Trophoblast cell (in vitro differentiated cells and primary cell): ENCODE measurements at regions not wholly inside any gene's neighbourhood (a gene's known extent, or its start where the extent isn't known, plus 50 kb on each side); places are given as distances from the start of the nearest gene placed in this dataset.

Source experiments
- DNase-seq, 2 donors: peaks; one replicate each; pipeline ENCODE4 v3.0.0-alpha.2; 2016
- H2AFZ ChIP-seq: 2 replicates; pipeline ENCODE4 v1.6.1; 2013; ENCODE audit warnings: low read length, moderate library complexity, mild to moderate bottlenecking; ENCODE audit not compliant: insufficient read depth, poor library complexity
- H2AK5ac ChIP-seq: 2 replicates; pipeline ENCODE4 v1.6.1; 2013; ENCODE audit warnings: mild to moderate bottlenecking, low read length
- H2BK120ac ChIP-seq: 2 replicates; pipeline ENCODE4 v1.6.1; 2013; ENCODE audit warnings: low read length, mild to moderate bottlenecking, moderate library complexity; ENCODE audit not compliant: insufficient read depth, poor library complexity
- H2BK12ac ChIP-seq: 2 replicates; pipeline ENCODE4 v1.6.1; 2013; ENCODE audit warnings: mild to moderate bottlenecking, low read length, moderate library complexity
- H2BK5ac ChIP-seq: 2 replicates; pipeline ENCODE4 v1.6.1; 2013; ENCODE audit warnings: low read length, low read depth, moderate library complexity, mild to moderate bottlenecking; ENCODE audit not compliant: poor library complexity
- H3K14ac ChIP-seq: 2 replicates; pipeline ENCODE4 v1.6.1; 2013; ENCODE audit warnings: mild to moderate bottlenecking, low read length
- H3K18ac ChIP-seq: 2 replicates; pipeline ENCODE4 v1.6.1; 2013; ENCODE audit warnings: mild to moderate bottlenecking, low read length
- H3K23ac ChIP-seq: 2 replicates; pipeline ENCODE4 v1.6.1; 2013; ENCODE audit warnings: low read length
- H3K27ac ChIP-seq: 2 replicates; pipeline ENCODE4 v1.5.1; 2013; ENCODE audit warnings: low read depth, mild to moderate bottlenecking, inconsistent platforms, low read length, moderate library complexity
- H3K27me3 ChIP-seq: 2 replicates; pipeline ENCODE4 v1.6.1; 2013; ENCODE audit warnings: inconsistent platforms, mild to moderate bottlenecking, low read length, moderate library complexity; ENCODE audit not compliant: insufficient read depth
- H3K36me3 ChIP-seq, 2 experiments: 1 replicate in 1 of 2; 2 replicates in 1 of 2; pipeline ENCODE4 v1.6.1; 2013; ENCODE audit warnings: low read length in 2 of 2, mild to moderate bottlenecking in 2 of 2, moderate library complexity in 1 of 2; ENCODE audit not compliant: insufficient read depth in 2 of 2, control insufficient read depth in 1 of 2
- H3K4ac ChIP-seq: 2 replicates; pipeline ENCODE4 v1.6.1; 2013; ENCODE audit warnings: low read depth, mild to moderate bottlenecking, low read length, moderate library complexity
- H3K4me1 ChIP-seq, 2 experiments: 1 replicate in 1 of 2; 2 replicates in 1 of 2; pipeline ENCODE4 v1.6.1; 2013; ENCODE audit warnings: low read length in 2 of 2, mild to moderate bottlenecking in 2 of 2, moderate library complexity in 1 of 2; ENCODE audit not compliant: insufficient read depth in 2 of 2, control insufficient read depth in 1 of 2
- H3K4me2 ChIP-seq: 2 replicates; pipeline ENCODE4 v1.6.1; 2013; ENCODE audit warnings: inconsistent platforms, mild to moderate bottlenecking, low read length, moderate library complexity
- H3K4me3 ChIP-seq: 2 replicates; pipeline ENCODE4 v1.5.1; 2013; ENCODE audit warnings: mild to moderate bottlenecking, low read depth, low read length, inconsistent platforms
- H3K79me1 ChIP-seq: one replicate; pipeline ENCODE4 v1.6.1; 2013; ENCODE audit warnings: low read length
- H3K79me2 ChIP-seq: 2 replicates; pipeline ENCODE4 v1.6.1; 2013; ENCODE audit warnings: low read length, mild to moderate bottlenecking; ENCODE audit not compliant: control insufficient read depth, insufficient read depth, poor library complexity
- H3K9ac ChIP-seq: 2 replicates; pipeline ENCODE4 v1.6.1; 2013; ENCODE audit warnings: mild to moderate bottlenecking, low read length
- H3K9me3 ChIP-seq: 2 replicates; pipeline ENCODE4 v1.6.1; 2013; ENCODE audit warnings: low read depth, mild to moderate bottlenecking, control low read depth, inconsistent platforms, low read length; ENCODE audit not compliant: insufficient read depth
- H4K12ac ChIP-seq: 2 replicates; pipeline ENCODE4 v1.6.1; 2013; ENCODE audit warnings: low read depth, mild to moderate bottlenecking, low read length, moderate library complexity
- H4K8ac ChIP-seq: 2 replicates; pipeline ENCODE4 v1.6.1; 2013; ENCODE audit warnings: low read depth, mild to moderate bottlenecking, low read length, moderate library complexity
- H4K91ac ChIP-seq: one replicate; pipeline ENCODE4 v1.6.1; 2013; ENCODE audit warnings: low read depth, mild to moderate bottlenecking, low read length, moderate library complexity
- WGBS: extraction: QIAGEN DNeasy Blood & Tissue Kit; methylation state at CpG from one replicate; pipeline ENCODE4 v1.1.7; 2013; ENCODE audit warnings: missing lambda C conversion rate; ENCODE audit not compliant: insufficient read length, insufficient coverage; ENCODE audit errors: extremely low coverage; 5-methylcytosine and 5-hydroxymethylcytosine counted together

GRCh38 chr7:41893656-41894055 lies 190.8 kb upstream of the INHBA start:
- Histone ChIP-seq H3K9ac (no peak overlapping the region), H3K4me2 (no peak overlapping the region), H3K79me2 (no peaks in the 10 kb centered on the region), H2BK5ac (no peak overlapping the region), H3K27me3 (no peaks in the 10 kb centered on the region), H3K36me3 (no peaks in the 10 kb centered on the region), H2BK120ac (no peak overlapping the region), H3K18ac (no peak overlapping the region), H4K8ac (no peak overlapping the region), H3K23ac (no peak overlapping the region), H3K4me3 (no peak overlapping the region), H2BK12ac (no peak overlapping the region), H3K79me1 (no peaks in the 10 kb centered on the region), H4K91ac (no peak overlapping the region), H2AFZ (no peak overlapping the region), H4K12ac (no peak overlapping the region), H3K4ac (no peak overlapping the region), H2AK5ac (no peak overlapping the region), H3K4me1 (peaks cover 0 to 2% of the 10 kb centered on the region in 2 experiments), H3K9me3 (no peaks in the 10 kb centered on the region), H3K27ac (no peak overlapping the region), H3K14ac (no peak overlapping the region)
- no CpG with 5 or more reads among the region's 2 CpGs for WGBS
- DNase-seq, result no peak

- no peaks in the 10 kb centered on the region for H3K36me3 ChIP-seq
- no peaks in the 10 kb centered on the region for H3K9me3 ChIP-seq
- H2AK5ac ChIP-seq, result no peak overlapping the region
- H3K4me1 ChIP-seq, result peaks cover 0 to 2% of the 10 kb centered on the region in 2 experiments
- H2BK12ac ChIP-seq, result no peak overlapping the region
- no peaks in the 10 kb centered on the region for H3K27me3 ChIP-seq
- H4K8ac ChIP-seq, result no peak overlapping the region
- no peak overlapping the region for H3K9ac ChIP-seq
- no peak overlapping the region for H3K23ac ChIP-seq
- peak overlapping the region; percentile 25 for H2AFZ ChIP-seq
- H2BK120ac ChIP-seq, result no peak overlapping the region
- no peak overlapping the region for H2BK5ac ChIP-seq
- no peak overlapping the region for H3K4me2 ChIP-seq
- H3K4ac ChIP-seq, result no peak overlapping the region
- no peak overlapping the region for H4K12ac ChIP-seq
- H3K4me3 ChIP-seq, result no peak overlapping the region
- H4K91ac ChIP-seq, result no peak overlapping the region
- no peak for DNase-seq
- no peaks in the 10 kb centered on the region for H3K79me1 ChIP-seq
- no peak overlapping the region for H3K18ac ChIP-seq
- H3K14ac ChIP-seq, result no peak overlapping the region
- H3K79me2 ChIP-seq, result no peaks in the 10 kb centered on the region
- WGBS, result no CpG with 5 or more reads among the region's 2 CpGs
- no peak overlapping the region for H3K27ac ChIP-seq
These were observed 189.6 kb upstream of the INHBA start for GRCh38 chr7:41892356-41893100.

GRCh38 chr7:41891950-41892349 lies 189.1 kb upstream of the INHBA start:
- H3K23ac ChIP-seq, result no peak overlapping the region
- WGBS, result no CpG with 5 or more reads among the region's 8 CpGs
- no peak overlapping the region for H3K14ac ChIP-seq
- no peak overlapping the region for H2BK12ac ChIP-seq
- H3K79me2 ChIP-seq, result no peaks in the 10 kb centered on the region
- DNase-seq, result no peak
- H4K91ac ChIP-seq, result no peak overlapping the region
- H3K4ac ChIP-seq, result no peak overlapping the region
- H3K79me1 ChIP-seq, result no peaks in the 10 kb centered on the region
- peaks cover 0 to 2% of the 10 kb centered on the region in 2 experiments for H3K4me1 ChIP-seq
- H3K36me3 ChIP-seq, result no peaks in the 10 kb centered on the region
- no peak overlapping the region for H4K12ac ChIP-seq
- H3K9me3 ChIP-seq, result no peaks in the 10 kb centered on the region
- H3K4me2 ChIP-seq, result no peak overlapping the region
- H4K8ac ChIP-seq, result no peak overlapping the region
- H2AFZ ChIP-seq, result no peak overlapping the region
- no peak overlapping the region for H3K9ac ChIP-seq
- H2BK5ac ChIP-seq, result no peak overlapping the region
- no peaks in the 10 kb centered on the region for H3K27me3 ChIP-seq
- H3K4me3 ChIP-seq, result no peak overlapping the region
- H2BK120ac ChIP-seq, result no peak overlapping the region
- no peak overlapping the region for H3K27ac ChIP-seq
- no peak overlapping the region for H2AK5ac ChIP-seq
- H3K18ac ChIP-seq, result no peak overlapping the region

GRCh38 chr7:41890631-41891274 lies 187.9 kb upstream of the INHBA start:
- Histone ChIP-seq H3K36me3 (no peaks in the 10 kb centered on the region), H3K79me2 (no peaks in the 10 kb centered on the region), H3K9me3 (no peaks in the 10 kb centered on the region), H3K4me2 (no peak overlapping the region), H2AK5ac (no peak overlapping the region), H2BK12ac (no peak overlapping the region), H3K79me1 (no peaks in the 10 kb centered on the region), H3K4ac (no peak overlapping the region), H3K23ac (no peak overlapping the region), H2AFZ (no peak overlapping the region), H4K12ac (no peak overlapping the region), H3K4me1 (peaks cover 5 to 10% of the 10 kb centered on the region in 2 experiments), H3K27ac (no peak overlapping the region), H2BK120ac (no peak overlapping the region), H3K14ac (no peak overlapping the region), H3K18ac (no peak overlapping the region), H3K9ac (no peak overlapping the region), H4K8ac (no peak overlapping the region), H2BK5ac (no peak overlapping the region), H4K91ac (no peak overlapping the region), H3K27me3 (no peaks in the 10 kb centered on the region), H3K4me3 (no peak overlapping the region)
- WGBS, result no CpG with 5 or more reads among the region's 9 CpGs
- no peak for DNase-seq
